Activated CD4-positive, alpha-beta T cell treated with anti-CD3 and anti-CD28 coated beads, Interleukin-2, amount 10 ng/mL, durations not matched to agents 7 days and 5 days (primary cell): ENCODE measurements at regions not wholly inside any gene's neighbourhood (a gene's known extent, or its start where the extent isn't known, plus 50 kb on each side); places are given as distances from the start of the nearest gene placed in this dataset.
"Not testable (repeated sequence)": the region's sequence is repeated elsewhere in the genome, so short reads cannot be mapped to it uniquely, and the experiment has no call there.

Experiments
- CTCF ChIA-PET: fragments of 350-600 bp; sonication (Branson Sonifier 250); formaldehyde crosslinking; loops from one replicate; lab custom pipeline; 2021; ENCODE audit warnings: antibody characterized with exemption; lab: Charles Lee
- POLR2A ChIA-PET: fragments of 350-600 bp; sonication (Branson Sonifier 250); formaldehyde crosslinking; loops from one replicate; lab custom pipeline; 2021; ENCODE audit warnings: antibody characterized with exemption; lab: Charles Lee
- DNase-seq: peaks from one replicate; pipeline ENCODE4 v3.0.0-alpha.2; 2020
- H3K27ac Mint-ChIP-seq: one replicate; pipeline ENCODE4 v1.8.0; 2021; ENCODE audit warnings: mild to moderate bottlenecking, moderate library complexity, mixed read lengths
- H3K27me3 Mint-ChIP-seq: one replicate; pipeline ENCODE4 v1.8.0; 2021; ENCODE audit warnings: mixed read lengths
- H3K36me3 Mint-ChIP-seq: one replicate; pipeline ENCODE4 v1.8.0; 2021; ENCODE audit warnings: low read depth, mixed read lengths
- H3K4me1 Mint-ChIP-seq: one replicate; pipeline ENCODE4 v1.8.0; 2021; ENCODE audit warnings: mixed read lengths
- H3K4me3 Mint-ChIP-seq: one replicate; pipeline ENCODE4 v1.8.0; 2021; ENCODE audit warnings: mild to moderate bottlenecking, moderate library complexity, mixed read lengths
- H3K9me3 Mint-ChIP-seq: one replicate; pipeline ENCODE4 v1.8.0; 2021; ENCODE audit warnings: mixed read lengths

DNA sequence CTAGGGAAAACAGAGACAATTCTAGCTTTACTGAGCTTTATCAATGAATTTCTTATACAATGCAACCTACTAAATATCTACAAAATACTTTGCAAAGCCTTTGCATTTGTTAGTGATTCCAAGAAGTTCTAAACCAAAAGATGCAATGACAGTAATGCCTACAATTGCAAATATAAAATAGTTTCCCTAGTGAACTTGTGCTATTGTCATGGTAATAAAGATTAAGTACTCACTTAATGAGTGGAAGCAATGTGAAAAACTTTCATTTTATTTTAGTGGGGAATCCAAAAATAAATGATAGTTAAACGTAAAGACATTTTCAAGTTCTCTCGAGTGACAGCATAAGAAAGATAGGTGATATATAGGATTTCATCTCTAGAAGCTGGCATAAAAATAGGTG is 270.5 kb upstream of the CTNND2 start:
- Mint-ChIP-seq H3K27me3 (no peaks in the 10 kb centered on the region), H3K27ac (no peak overlapping the region), H3K9me3 (no peaks in the 10 kb centered on the region), H3K4me3 (no peak overlapping the region), H3K4me1 (no peaks in the 10 kb centered on the region), H3K36me3 (no peaks in the 10 kb centered on the region)
- CTCF ChIA-PET = no interaction called here
- DNase-seq = no peak
- POLR2A ChIA-PET = no interaction called here

DNA sequence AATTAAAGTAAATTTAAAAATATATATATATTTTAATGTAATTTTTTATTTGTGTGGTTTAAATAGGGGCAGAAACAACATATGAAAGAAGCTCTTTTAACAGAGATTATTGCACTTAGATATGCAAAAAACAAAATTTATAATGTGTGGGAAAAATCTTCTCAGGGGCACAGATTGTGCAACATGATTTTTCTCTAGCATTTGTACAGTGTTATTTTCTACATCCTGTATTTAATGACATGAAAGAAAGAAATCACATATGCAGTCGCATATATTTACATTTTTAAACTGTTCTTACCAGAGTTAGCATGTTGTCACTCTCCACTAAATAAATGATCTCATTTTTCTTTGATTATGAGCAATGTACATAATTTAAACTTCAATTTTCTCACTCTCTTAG is 265.3 kb upstream of the CTNND2 start:
- ChIA-PET POLR2A (no interaction called here), CTCF (no interaction called here)
- no peak for DNase-seq
- H3K9me3 Mint-ChIP-seq = peaks cover 6% of the 10 kb centered on the region
- no peaks in the 10 kb centered on the region for H3K4me1 Mint-ChIP-seq
- no peak overlapping the region for H3K27ac Mint-ChIP-seq
- no peaks in the 10 kb centered on the region for H3K27me3 Mint-ChIP-seq
- H3K36me3 Mint-ChIP-seq = no peaks in the 10 kb centered on the region
- H3K4me3 Mint-ChIP-seq = no peak overlapping the region

DNA sequence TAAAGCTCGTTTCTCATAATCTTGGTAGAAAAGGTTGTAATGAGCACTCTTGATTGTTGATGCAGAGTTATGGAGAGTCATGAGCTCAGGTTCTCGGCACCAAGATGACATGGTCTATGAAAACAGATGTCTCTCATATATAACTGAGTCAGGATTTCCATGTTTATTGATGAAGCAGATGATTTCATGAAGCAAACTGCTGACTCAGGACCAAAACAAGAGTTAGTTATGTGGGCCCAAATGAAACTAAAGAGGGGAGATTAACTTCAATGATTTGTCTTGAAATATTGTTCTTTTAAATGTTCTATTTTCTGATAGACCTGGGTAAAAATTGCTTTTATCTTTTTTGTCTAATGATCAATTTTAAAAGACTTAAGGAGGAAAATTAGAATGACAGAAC is 258.6 kb upstream of the CTNND2 start:
- no peaks in the 10 kb centered on the region for H3K27me3 Mint-ChIP-seq
- DNase-seq = no peak
- POLR2A ChIA-PET = no interaction called here
- no peaks in the 10 kb centered on the region for H3K4me1 Mint-ChIP-seq
- H3K4me3 Mint-ChIP-seq = no peak overlapping the region
- CTCF ChIA-PET = no interaction called here
- peaks cover 20% of the 10 kb centered on the region for H3K9me3 Mint-ChIP-seq
- H3K36me3 Mint-ChIP-seq = no peaks in the 10 kb centered on the region
- H3K27ac Mint-ChIP-seq = no peak overlapping the region

DNA sequence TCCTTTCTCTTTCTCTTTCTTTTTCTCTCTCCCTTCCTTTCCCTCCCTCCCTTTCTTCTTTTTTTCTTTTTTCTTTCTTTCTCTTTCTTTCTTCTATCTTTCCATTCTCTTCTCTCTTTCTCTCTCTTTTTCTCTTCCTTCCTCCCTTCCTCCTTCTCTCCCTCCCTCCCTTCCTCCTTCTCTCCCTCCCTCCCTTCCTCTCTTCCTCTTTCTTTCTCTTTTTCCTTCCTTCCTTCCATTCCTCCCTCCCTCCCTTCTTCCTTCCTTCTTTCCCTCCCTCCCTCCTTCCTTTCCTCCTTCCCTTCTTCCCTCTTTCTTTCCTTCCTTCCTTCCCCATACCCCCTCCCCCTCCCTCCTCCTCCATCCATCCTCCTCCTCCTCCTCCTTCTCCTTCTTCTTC is 243.3 kb upstream of the CTNND2 start:
- DNase-seq = no peak
- H3K4me3 Mint-ChIP-seq = no peak overlapping the region
- POLR2A ChIA-PET = no interaction called here
- no peak overlapping the region for H3K27ac Mint-ChIP-seq
- no peaks in the 10 kb centered on the region for H3K4me1 Mint-ChIP-seq
- H3K27me3 Mint-ChIP-seq = no peaks in the 10 kb centered on the region
- H3K9me3 Mint-ChIP-seq = peaks cover 10% of the 10 kb centered on the region
- CTCF ChIA-PET = no interaction called here
- H3K36me3 Mint-ChIP-seq = no peaks in the 10 kb centered on the region

DNA sequence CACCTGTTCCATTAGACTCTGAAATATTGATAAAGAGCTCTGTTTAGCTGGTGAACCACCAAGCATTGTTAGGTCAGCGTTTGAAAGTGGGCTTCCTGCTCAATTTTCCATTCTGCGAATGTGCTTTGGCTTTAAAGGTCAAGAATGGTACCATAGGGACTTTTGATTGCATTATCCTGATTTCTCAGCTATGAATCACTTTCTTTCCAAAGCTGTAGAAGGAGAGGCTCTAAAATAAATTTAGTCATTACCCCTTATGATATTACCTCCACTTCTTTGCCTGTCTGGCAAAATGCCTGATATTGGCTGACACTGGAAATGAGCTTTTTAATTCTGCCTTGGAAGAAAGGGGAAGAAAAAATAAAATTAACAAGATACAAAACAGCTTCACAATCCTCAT is 237.2 kb upstream of the CTNND2 start:
- Mint-ChIP-seq H3K27ac (no peak overlapping the region), H3K36me3 (no peaks in the 10 kb centered on the region), H3K27me3 (no peaks in the 10 kb centered on the region), H3K9me3 (peaks cover 11% of the 10 kb centered on the region), H3K4me3 (no peak overlapping the region), H3K4me1 (no peaks in the 10 kb centered on the region)
- POLR2A ChIA-PET = no interaction called here
- DNase-seq = no peak
- CTCF ChIA-PET = no interaction called here

DNA sequence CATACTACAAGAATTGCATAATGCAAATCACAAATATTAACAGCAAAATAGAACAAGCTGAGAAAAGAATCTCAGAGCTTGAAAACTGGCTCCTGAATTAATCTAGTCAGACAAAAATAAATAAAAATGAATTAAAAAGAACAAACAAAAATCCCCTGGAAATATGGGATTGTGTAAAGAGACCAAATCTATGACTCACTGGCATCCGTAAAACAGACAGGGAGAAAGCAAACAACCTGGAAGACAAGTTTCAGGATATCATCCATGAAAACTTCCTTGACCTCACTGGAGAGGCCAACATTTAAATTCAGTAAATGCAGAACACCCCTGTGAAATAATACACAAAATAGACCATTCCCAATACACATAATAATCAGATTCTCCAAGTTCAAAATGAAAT is 229.3 kb upstream of the CTNND2 start:
- H3K27me3 Mint-ChIP-seq = no peaks in the 10 kb centered on the region
- ChIA-PET CTCF (no interaction called here), POLR2A (no interaction called here)
- H3K36me3 Mint-ChIP-seq = no peaks in the 10 kb centered on the region
- DNase-seq = no peak
- H3K4me3 Mint-ChIP-seq = no peak overlapping the region
- H3K4me1 Mint-ChIP-seq = no peaks in the 10 kb centered on the region
- no peak overlapping the region for H3K27ac Mint-ChIP-seq
- peaks cover 3% of the 10 kb centered on the region for H3K9me3 Mint-ChIP-seq

DNA sequence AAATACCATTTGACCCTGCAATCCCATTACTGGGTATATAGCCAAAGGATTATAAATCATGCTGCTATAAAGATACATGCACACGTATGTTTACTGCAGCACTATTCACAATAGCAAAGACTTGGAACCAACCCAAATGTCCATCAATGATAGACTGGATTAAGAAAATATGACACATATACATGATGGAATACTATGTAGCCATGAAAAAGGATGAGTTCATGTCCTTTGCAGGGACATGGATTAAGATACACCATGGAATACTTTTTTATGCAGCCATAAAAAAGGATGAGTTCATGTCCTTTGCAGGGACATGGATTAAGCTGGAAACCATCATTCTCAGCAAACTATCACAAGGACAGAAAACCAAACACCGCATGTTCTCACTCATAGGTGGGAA is 226.8 kb upstream of the CTNND2 start:
- H3K9me3 Mint-ChIP-seq, H3K4me3 Mint-ChIP-seq, H3K36me3 Mint-ChIP-seq, H3K27me3 Mint-ChIP-seq, DNase-seq, CTCF ChIA-PET, POLR2A ChIA-PET, H3K27ac Mint-ChIP-seq, H3K4me1 Mint-ChIP-seq: not testable (repeated sequence)

DNA sequence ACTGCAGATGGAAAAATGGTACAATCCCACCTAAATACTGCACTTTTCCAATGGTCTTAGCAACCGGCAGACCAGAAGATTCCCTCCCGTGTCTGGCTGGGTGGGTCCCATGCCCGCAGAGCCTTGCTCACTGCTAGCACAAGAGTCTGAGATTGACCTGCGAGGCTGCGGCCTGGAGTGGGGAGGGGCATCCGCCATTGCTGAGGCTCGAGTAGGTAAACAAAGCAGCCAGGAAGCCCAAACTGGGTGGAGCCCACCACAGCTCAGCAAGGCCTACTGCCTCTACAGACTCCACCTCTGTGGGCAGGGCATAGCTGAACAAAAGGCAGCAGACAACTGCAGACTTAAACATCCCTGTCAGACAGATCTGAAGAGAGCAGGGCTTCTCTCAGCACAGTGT is 221.6 kb upstream of the CTNND2 start:
- H3K27me3 Mint-ChIP-seq = no peaks in the 10 kb centered on the region
- H3K9me3 Mint-ChIP-seq = peaks cover 3% of the 10 kb centered on the region
- no peak overlapping the region for H3K4me3 Mint-ChIP-seq
- ChIA-PET POLR2A (no interaction called here), CTCF (no interaction called here)
- no peak overlapping the region for H3K27ac Mint-ChIP-seq
- no peaks in the 10 kb centered on the region for H3K4me1 Mint-ChIP-seq
- H3K36me3 Mint-ChIP-seq = no peaks in the 10 kb centered on the region
- DNase-seq = no peak

DNA sequence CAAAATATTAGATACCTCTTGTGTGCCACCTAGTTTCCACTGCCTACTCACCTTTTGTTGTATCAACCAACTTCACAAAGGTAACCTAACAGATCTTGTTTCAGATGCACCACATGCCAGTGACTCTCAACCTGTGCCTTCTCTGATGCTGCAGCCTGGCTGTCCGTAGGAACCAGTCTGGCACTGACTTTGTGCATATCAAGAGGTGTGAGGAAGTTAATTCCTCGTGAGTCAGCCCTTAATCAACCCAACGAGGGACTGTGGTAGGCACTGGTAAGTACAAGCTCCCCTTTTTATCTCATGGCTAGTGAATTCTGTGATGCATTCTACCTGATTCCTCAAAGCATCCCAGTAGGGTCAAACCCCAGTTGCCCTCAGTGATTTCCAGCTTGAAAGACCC is 215.4 kb upstream of the CTNND2 start:
- no peaks in the 10 kb centered on the region for H3K4me1 Mint-ChIP-seq

DNA sequence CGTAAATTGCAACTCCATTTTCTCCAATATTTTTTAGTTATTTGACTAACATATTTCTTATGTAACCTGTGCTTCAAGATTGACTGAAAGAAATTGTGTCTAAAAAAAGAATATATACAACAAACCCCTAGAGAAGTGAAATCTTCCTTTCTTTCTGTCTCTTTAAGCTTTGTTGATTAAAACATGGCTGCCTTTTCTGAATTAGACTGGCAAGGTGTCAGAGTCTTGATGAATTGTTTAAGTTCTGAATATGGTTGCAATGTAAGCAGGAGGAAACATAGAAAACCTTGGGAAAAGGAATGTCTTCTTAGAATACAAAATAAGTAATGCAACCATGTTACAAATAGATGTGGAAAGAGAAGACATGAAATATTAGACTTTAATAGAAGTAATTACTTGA is 209.8 kb upstream of the CTNND2 start:
- ChIA-PET POLR2A (no interaction called here), CTCF (no interaction called here)
- DNase-seq = no peak
- Mint-ChIP-seq H3K27me3 (no peaks in the 10 kb centered on the region), H3K4me1 (no peaks in the 10 kb centered on the region), H3K36me3 (no peaks in the 10 kb centered on the region), H3K9me3 (peaks cover 8% of the 10 kb centered on the region), H3K27ac (no peak overlapping the region), H3K4me3 (no peak overlapping the region)

More for the DNA sequence above, 215.4 kb upstream of the CTNND2 start:
- DNase-seq = no peak
- POLR2A ChIA-PET = no interaction called here
- CTCF ChIA-PET = no interaction called here
- H3K9me3 Mint-ChIP-seq = peaks cover 8% of the 10 kb centered on the region
- H3K4me3 Mint-ChIP-seq = no peak overlapping the region
- H3K27ac Mint-ChIP-seq = no peak overlapping the region
- H3K36me3 Mint-ChIP-seq = no peaks in the 10 kb centered on the region
- H3K27me3 Mint-ChIP-seq = no peaks in the 10 kb centered on the region

DNA sequence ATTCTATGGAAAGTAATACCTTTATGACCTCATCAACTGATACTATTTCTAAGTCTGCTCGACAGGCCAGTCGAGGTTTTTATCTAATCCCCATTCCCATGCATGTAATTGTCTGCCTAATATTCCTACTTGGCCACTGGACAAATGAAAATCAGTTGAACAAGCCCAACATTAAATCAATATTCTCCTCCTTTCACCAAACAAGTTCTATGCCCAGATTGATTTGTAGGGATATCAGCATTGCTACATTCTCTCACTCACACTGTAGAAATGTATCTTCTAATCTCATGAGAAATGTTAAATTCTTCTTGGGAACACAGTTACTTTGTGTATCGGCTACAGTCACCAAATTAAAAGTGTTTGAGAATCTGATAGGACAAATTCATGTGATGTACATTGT is 208.8 kb upstream of the CTNND2 start:
- ChIA-PET POLR2A (no interaction called here), CTCF (no interaction called here)
- no peak overlapping the region for H3K27ac Mint-ChIP-seq
- DNase-seq = no peak
- peaks cover 6% of the 10 kb centered on the region for H3K9me3 Mint-ChIP-seq
- no peaks in the 10 kb centered on the region for H3K4me1 Mint-ChIP-seq
- H3K4me3 Mint-ChIP-seq = no peak overlapping the region
- H3K36me3 Mint-ChIP-seq = no peaks in the 10 kb centered on the region
- no peaks in the 10 kb centered on the region for H3K27me3 Mint-ChIP-seq

DNA sequence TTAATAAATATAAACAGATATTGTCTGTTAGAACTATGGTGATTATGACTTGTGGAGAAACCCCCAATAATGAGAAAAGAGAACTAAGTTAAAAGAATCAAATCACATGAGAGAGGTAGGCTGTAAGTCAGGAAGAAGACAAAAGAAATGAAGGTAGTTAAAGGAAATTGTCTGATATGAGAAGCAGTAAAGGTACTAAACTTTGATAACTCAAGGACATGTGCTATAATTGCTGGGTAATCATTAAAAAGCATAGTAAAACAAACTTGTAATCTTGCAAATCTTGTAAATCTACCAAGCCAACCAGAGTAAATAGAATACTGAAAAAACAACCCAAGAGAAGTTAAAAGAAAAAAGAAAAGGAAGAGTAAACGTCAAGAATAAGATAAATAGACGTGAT is 207.0 kb upstream of the CTNND2 start:
- ChIA-PET CTCF (no interaction called here), POLR2A (no interaction called here)
- DNase-seq = no peak
- Mint-ChIP-seq H3K9me3 (peaks cover 4% of the 10 kb centered on the region), H3K27ac (no peak overlapping the region), H3K36me3 (no peaks in the 10 kb centered on the region), H3K4me1 (no peaks in the 10 kb centered on the region), H3K4me3 (no peak overlapping the region), H3K27me3 (no peaks in the 10 kb centered on the region)

DNA sequence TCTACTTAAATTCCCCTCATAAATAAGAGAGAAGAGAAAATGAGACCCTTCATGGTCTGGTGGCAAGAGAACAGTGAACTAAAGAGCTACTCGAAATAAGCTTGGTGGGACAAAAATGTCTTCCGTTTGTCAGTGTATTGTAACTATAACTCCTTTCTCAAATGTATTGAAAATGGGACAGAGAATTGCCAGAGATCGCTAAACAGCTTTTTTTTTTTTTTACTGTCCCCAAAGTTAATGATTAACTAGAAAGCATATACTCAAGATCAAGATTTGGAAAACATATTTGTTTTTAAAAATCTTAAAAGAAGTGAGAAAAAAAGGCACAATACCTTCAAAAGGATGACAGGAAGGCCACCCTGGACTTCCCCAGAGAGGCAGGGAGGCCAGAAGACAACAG is 206.4 kb upstream of the CTNND2 start:
- Mint-ChIP-seq H3K27ac (no peak overlapping the region), H3K27me3 (no peaks in the 10 kb centered on the region), H3K36me3 (no peaks in the 10 kb centered on the region), H3K9me3 (peaks cover 3% of the 10 kb centered on the region), H3K4me1 (no peaks in the 10 kb centered on the region), H3K4me3 (no peak overlapping the region)
- ChIA-PET POLR2A (interaction anchor here (0.6 kb wide), 1 partner anchor 970 kb away, joined by 3 read pairs; no protein-coding TSS in a partner anchor), CTCF (no interaction called here)
- no peak for DNase-seq

DNA sequence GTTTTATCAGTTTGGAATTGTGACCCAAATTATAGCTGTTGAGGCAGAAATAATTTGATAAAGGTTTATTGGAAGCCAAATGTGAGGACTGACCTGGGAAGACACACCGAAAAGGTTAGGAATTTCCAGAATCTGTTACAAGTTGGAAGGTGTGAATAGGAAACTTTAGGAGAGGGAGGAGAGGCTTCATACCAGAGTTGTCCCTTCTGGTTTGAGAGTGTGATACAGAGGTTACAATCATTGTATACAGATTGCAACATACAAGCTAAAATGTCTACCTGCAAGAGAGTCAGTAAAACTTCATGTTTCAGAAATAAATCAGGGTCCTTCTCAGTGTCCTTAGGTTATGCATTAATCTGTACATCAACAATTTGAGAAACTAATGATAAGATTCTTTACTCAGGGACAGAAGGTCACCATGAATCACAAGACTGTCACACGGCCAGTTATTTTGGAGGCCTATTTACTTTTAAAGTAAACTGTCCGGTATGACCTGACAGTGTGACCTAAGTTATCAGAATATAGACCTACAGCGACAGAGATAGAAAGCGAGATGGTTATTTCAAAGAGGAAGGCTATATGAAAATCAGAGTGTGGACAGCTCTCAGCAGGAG is 204.9 kb upstream of the CTNND2 start:
- Mint-ChIP-seq H3K4me1 (no peaks in the 10 kb centered on the region), H3K4me3 (no peak overlapping the region), H3K36me3 (no peaks in the 10 kb centered on the region), H3K27me3 (no peaks in the 10 kb centered on the region), H3K27ac (no peak overlapping the region), H3K9me3 (peaks cover 3% of the 10 kb centered on the region)
- ChIA-PET POLR2A (no interaction called here), CTCF (no interaction called here)
- no peak for DNase-seq
